ENCODE measurements at regions not wholly inside any gene's neighbourhood (a gene's known extent, or its start where the extent isn't known, plus 50 kb on each side); places are given as distances from the start of the nearest gene placed in this dataset.

GRCh38 chr2:117703858-117704257 is 110.6 kb upstream of the DDX18 start:
- DNase-seq (ENCODE audit: low read depth): no peak
- H3K4me3 ChIP-seq (ENCODE audit: low read length): no peak overlapping the region
- TF ChIP-seq, protein P1, sequence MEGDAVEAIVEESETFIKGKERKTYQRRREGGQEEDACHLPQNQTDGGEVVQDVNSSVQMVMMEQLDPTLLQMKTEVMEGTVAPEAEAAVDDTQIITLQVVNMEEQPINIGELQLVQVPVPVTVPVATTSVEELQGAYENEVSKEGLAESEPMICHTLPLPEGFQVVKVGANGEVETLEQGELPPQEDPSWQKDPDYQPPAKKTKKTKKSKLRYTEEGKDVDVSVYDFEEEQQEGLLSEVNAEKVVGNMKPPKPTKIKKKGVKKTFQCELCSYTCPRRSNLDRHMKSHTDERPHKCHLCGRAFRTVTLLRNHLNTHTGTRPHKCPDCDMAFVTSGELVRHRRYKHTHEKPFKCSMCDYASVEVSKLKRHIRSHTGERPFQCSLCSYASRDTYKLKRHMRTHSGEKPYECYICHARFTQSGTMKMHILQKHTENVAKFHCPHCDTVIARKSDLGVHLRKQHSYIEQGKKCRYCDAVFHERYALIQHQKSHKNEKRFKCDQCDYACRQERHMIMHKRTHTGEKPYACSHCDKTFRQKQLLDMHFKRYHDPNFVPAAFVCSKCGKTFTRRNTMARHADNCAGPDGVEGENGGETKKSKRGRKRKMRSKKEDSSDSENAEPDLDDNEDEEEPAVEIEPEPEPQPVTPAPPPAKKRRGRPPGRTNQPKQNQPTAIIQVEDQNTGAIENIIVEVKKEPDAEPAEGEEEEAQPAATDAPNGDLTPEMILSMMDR (conservative IDR thresholded peaks at IDR 0.05; ENCODE audit: low read depth, low read length): no peak

GRCh38 chr2:117704818-117705217 is 109.7 kb upstream of the DDX18 start:
- H3K4me3 ChIP-seq (ENCODE audit: low read length): no peak overlapping the region
- DNase-seq (ENCODE audit: low read depth): no peak
- TF ChIP-seq, protein P1 (conservative IDR thresholded peaks at IDR 0.05; ENCODE audit: low read depth, low read length): no peak

GRCh38 chr2:117707874-117708273 is 106.6 kb upstream of the DDX18 start:
- DNase-seq (ENCODE audit: low read depth): no peak
- no peak overlapping the region for H3K4me3 ChIP-seq (ENCODE audit: low read length)
- TF ChIP-seq, protein P1 (conservative IDR thresholded peaks at IDR 0.05; ENCODE audit: low read depth, low read length): no peak

GRCh38 chr2:117712684-117713083 is 101.8 kb upstream of the DDX18 start:
- DNase-seq (ENCODE audit: low read depth): no peak
- TF ChIP-seq, protein P1 (conservative IDR thresholded peaks at IDR 0.05; ENCODE audit: low read depth, low read length): no peak
- no peak overlapping the region for H3K4me3 ChIP-seq (ENCODE audit: low read length)

GRCh38 chr2:117714110-117714509 is 100.4 kb upstream of the DDX18 start:
- no peak overlapping the region for H3K4me3 ChIP-seq (ENCODE audit: low read length)
- DNase-seq (ENCODE audit: low read depth): no peak
- TF ChIP-seq, protein P1 (conservative IDR thresholded peaks at IDR 0.05; ENCODE audit: low read depth, low read length): no peak

DNA sequence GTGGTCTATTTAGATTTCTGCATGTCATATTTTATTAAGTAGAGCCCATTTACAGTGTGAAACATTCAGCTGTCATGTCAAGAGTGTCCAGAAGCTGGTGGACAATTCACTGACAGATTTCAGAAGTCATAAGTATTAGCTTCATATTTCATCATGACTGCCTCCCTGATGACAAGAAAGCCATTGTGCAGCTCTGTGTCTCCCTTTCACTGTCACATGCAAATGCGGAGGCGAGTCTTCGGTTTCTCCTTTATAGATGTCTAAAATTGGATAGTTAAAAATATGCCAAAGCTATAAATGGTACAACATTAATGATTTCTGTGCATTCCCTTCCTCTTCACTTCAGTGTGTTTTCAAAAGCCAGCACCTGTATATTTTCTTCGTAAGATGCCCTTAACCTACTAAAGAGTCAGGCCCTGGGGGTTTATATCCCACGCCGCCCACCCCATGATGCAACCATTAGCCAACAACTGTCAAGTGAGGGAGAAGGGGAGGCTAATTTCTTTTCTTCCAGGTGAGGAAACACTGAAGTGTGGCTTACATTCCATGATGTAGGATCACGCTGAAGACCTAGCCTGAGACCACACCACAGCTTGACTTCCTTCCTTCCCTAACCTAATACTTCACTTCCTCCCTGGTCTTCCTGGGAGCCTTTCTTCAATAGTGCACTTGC is 99.6 kb upstream of the DDX18 start:
- TF ChIP-seq, protein P1 (conservative IDR thresholded peaks at IDR 0.05; ENCODE audit: low read depth, low read length): no peak
- H3K4me3 ChIP-seq (ENCODE audit: low read length): no peak overlapping the region
- DNase-seq (ENCODE audit: low read depth): no peak

- no peak for DNase-seq (ENCODE audit: low read depth)
- no peak overlapping the region for H3K4me3 ChIP-seq (ENCODE audit: low read length)
- TF ChIP-seq, protein P1 (conservative IDR thresholded peaks at IDR 0.05; ENCODE audit: low read depth, low read length): no peak
Measured at GRCh38 chr2:117716505-117716904, 98.0 kb upstream of the DDX18 start.

All from retinal pigment epithelial cell (primary cell).